T-cell (primary cell): ENCODE measurements at regions not wholly inside any gene's neighbourhood (a gene's known extent, or its start where the extent isn't known, plus 50 kb on each side); places are given as distances from the start of the nearest gene placed in this dataset.

ENCODE experiments used
- ATAC-seq, 4 experiments: fragments of 200-7000 bp in 3 of 4; fragments of 150-1000 bp in 1 of 4; cut with Tn5 transposase; replicated peaks in 1 of 4; 1 replicate in 3 of 4; 2 replicates in 1 of 4; pipeline ENCODE4 v1.10.0; 2021; ENCODE audit warnings: moderate library complexity in 3 of 4, mild to moderate bottlenecking in 2 of 4, moderate number of reproducible peaks in 1 of 4
- CTCF ChIA-PET, 2 donors: fragments of 300-600 bp; sonication (Branson Sonifier 250); formaldehyde crosslinking; loops; one replicate each; lab custom pipeline; 2022; ENCODE audit warnings: antibody characterized with exemption in 2 of 2; lab: Charles Lee
- POLR2A ChIA-PET, 2 donors: fragments of 300-600 bp; sonication (Branson Sonifier 250); formaldehyde crosslinking; loops; one replicate each; lab custom pipeline; 2022; ENCODE audit warnings: antibody characterized with exemption in 2 of 2; lab: Charles Lee
- DNase-seq, 35 experiments: peaks; one replicate each; pipeline versions ENCODE4 v3.0.0 to v3.0.0-alpha.2; 2013 to 2023
- H3K27ac ChIP-seq: one replicate; pipeline ENCODE4 v1.5.1; 2013; ENCODE audit warnings: low read length
- H3K27me3 ChIP-seq, 2 experiments: replicated peaks in 1 of 2; 1 replicate in 1 of 2; 2 replicates in 1 of 2; pipeline versions ENCODE4 v1.6.1 to v1.7.0; 2013; ENCODE audit warnings: low read length in 1 of 2, mixed read lengths in 1 of 2; ENCODE audit not compliant: control insufficient read depth in 2 of 2, insufficient read depth in 2 of 2; ENCODE audit errors: extremely low read depth in 1 of 2
- H3K36me3 ChIP-seq, 2 donors: 1 replicate in 1 of 2; 2 replicates in 1 of 2; pipeline versions ENCODE4 v1.6.1 to v1.7.0; 2013; ENCODE audit warnings: low read length in 1 of 2; ENCODE audit not compliant: control insufficient read depth in 2 of 2, insufficient read depth in 1 of 2; ENCODE audit errors: extremely low read depth in 1 of 2
- H3K4me1 ChIP-seq, 2 experiments: 1 replicate in 1 of 2; 2 replicates in 1 of 2; pipeline versions ENCODE4 v1.6.1 to v1.7.0; 2013; ENCODE audit warnings: low read length in 2 of 2, mixed read lengths in 1 of 2; ENCODE audit not compliant: insufficient read depth in 2 of 2, control insufficient read depth in 1 of 2; ENCODE audit errors: extremely low read depth in 1 of 2
- H3K4me3 ChIP-seq, 2 donors: 1 replicate in 1 of 2; 2 replicates in 1 of 2; pipeline versions ENCODE4 v1.5.1 to v1.7.0; 2013; ENCODE audit warnings: mild to moderate bottlenecking in 2 of 2, low read length in 1 of 2, moderate library complexity in 1 of 2; ENCODE audit not compliant: control insufficient read depth in 1 of 2; ENCODE audit errors: extremely low read depth in 1 of 2
- H3K9me3 ChIP-seq: 2 replicates; pipeline ENCODE4 v1.7.0; 2013
- H3K27ac Mint-ChIP-seq, 2 donors: one replicate each; pipeline ENCODE4 v1.8.0; 2020 to 2021; ENCODE audit warnings: mild to moderate bottlenecking in 2 of 2, mixed read lengths in 2 of 2
- H3K27me3 Mint-ChIP-seq, 2 donors: one replicate each; pipeline ENCODE4 v1.8.0; 2021 to 2022; ENCODE audit warnings: mixed read lengths in 2 of 2
- H3K36me3 Mint-ChIP-seq: one replicate; pipeline ENCODE4 v1.8.0; 2021; ENCODE audit warnings: mixed read lengths
- H3K4me1 Mint-ChIP-seq, 3 donors: one replicate each; pipeline ENCODE4 v1.8.0; 2020 to 2022; ENCODE audit warnings: mixed read lengths in 3 of 3, mild to moderate bottlenecking in 1 of 3
- H3K4me3 Mint-ChIP-seq, 3 donors: one replicate each; pipeline ENCODE4 v1.8.0; 2020 to 2022; ENCODE audit warnings: mild to moderate bottlenecking in 3 of 3, mixed read lengths in 3 of 3, moderate library complexity in 3 of 3
- H3K9me3 Mint-ChIP-seq, 3 donors: one replicate each; pipeline ENCODE4 v1.8.0; 2020 to 2022; ENCODE audit warnings: mixed read lengths in 3 of 3
- WGBS: methylation state at CpG from one replicate; pipeline ENCODE4 v1.1.5; 2013; ENCODE audit warnings: missing lambda C conversion rate; ENCODE audit not compliant: insufficient coverage; 5-methylcytosine and 5-hydroxymethylcytosine counted together

- CTCF ChIA-PET = no interaction called here
- no peaks in the 10 kb centered on the region for H3K4me1 ChIP-seq
- no peak overlapping the region for H3K4me3 ChIP-seq
- H3K9me3 ChIP-seq = no peaks in the 10 kb centered on the region
- H3K36me3 Mint-ChIP-seq = no peaks in the 10 kb centered on the region
- POLR2A ChIA-PET = no interaction called here
- H3K27me3 ChIP-seq = peaks cover 0 to 2% of the 10 kb centered on the region in 2 experiments
- H3K27me3 Mint-ChIP-seq = peaks cover 10 to 18% of the 10 kb centered on the region in 2 donors
- 67% methylated on average over 1 of the region's 2 CpGs for WGBS
- no peak overlapping the region for H3K27ac Mint-ChIP-seq
- H3K36me3 ChIP-seq = no peaks in the 10 kb centered on the region
- no peak for ATAC-seq
- H3K9me3 Mint-ChIP-seq = no peaks in the 10 kb centered on the region
- H3K4me1 Mint-ChIP-seq = no peaks in the 10 kb centered on the region
- H3K27ac ChIP-seq = no peak overlapping the region
- DNase-seq = no peak
- H3K4me3 Mint-ChIP-seq = no peak overlapping the region
Observed at GRCh38 chr4:151614561-151614960, 146.2 kb downstream of the GATB start.

GRCh38 chr4:151618858-151619257 lies 141.9 kb downstream of the GATB start:
- H3K36me3 ChIP-seq = no peaks in the 10 kb centered on the region
- Mint-ChIP-seq H3K27me3 (peaks cover 8 to 23% of the 10 kb centered on the region in 2 donors), H3K9me3 (no peaks in the 10 kb centered on the region), H3K4me3 (no peak overlapping the region), H3K27ac (no peak overlapping the region), H3K4me1 (no peaks in the 10 kb centered on the region), H3K36me3 (no peaks in the 10 kb centered on the region)
- H3K9me3 ChIP-seq = no peaks in the 10 kb centered on the region
- H3K4me1 ChIP-seq = no peaks in the 10 kb centered on the region
- no peak for ATAC-seq
- no peak overlapping the region for H3K4me3 ChIP-seq
- ChIA-PET POLR2A (no interaction called here), CTCF (no interaction called here)
- H3K27ac ChIP-seq = no peak overlapping the region
- H3K27me3 ChIP-seq = peaks cover 0 to 6% of the 10 kb centered on the region in 2 experiments
- DNase-seq = no peak
- WGBS = 83% methylated on average over 1 of the region's 2 CpGs

- no peak overlapping the region for H3K27ac ChIP-seq
- H3K27ac Mint-ChIP-seq = no peak overlapping the region
- POLR2A ChIA-PET = no interaction called here
- H3K36me3 Mint-ChIP-seq = no peaks in the 10 kb centered on the region
- DNase-seq (no peak), ATAC-seq (no peak)
- no peak overlapping the region for H3K4me3 Mint-ChIP-seq
- CTCF ChIA-PET = interaction anchor here in 1 of 2 donors (0.7 kb wide), 1 partner anchor 351 kb away, joined by 3 read pairs; no protein-coding TSS in a partner anchor
- H3K36me3 ChIP-seq = no peaks in the 10 kb centered on the region
- peaks cover 0 to 12% of the 10 kb centered on the region in 2 experiments for H3K27me3 ChIP-seq
- no peak overlapping the region for H3K4me3 ChIP-seq
- H3K4me1 ChIP-seq = no peaks in the 10 kb centered on the region
- H3K4me1 Mint-ChIP-seq = no peaks in the 10 kb centered on the region
- no peaks in the 10 kb centered on the region for H3K9me3 ChIP-seq
- no peaks in the 10 kb centered on the region for H3K9me3 Mint-ChIP-seq
- H3K27me3 Mint-ChIP-seq = peaks cover 11 to 26% of the 10 kb centered on the region in 2 donors
Observed at GRCh38 chr4:151620066-151620465, 140.7 kb downstream of the GATB start.
